HL-60 (cell line): ENCODE measurements at regions not wholly inside any gene's neighbourhood (a gene's known extent, or its start where the extent isn't known, plus 50 kb on each side); places are given as distances from the start of the nearest gene placed in this dataset.

Experiments used
- CTCF ChIP-seq: IDR thresholded peaks from one replicate; pipeline ENCODE4 v1.5.1; 2011; ENCODE audit warnings: low read length, control low read depth, inconsistent platforms; ENCODE audit not compliant: insufficient read depth
- POLR2AphosphoS5 ChIP-seq: IDR thresholded peaks from 2 replicates; pipeline ENCODE4 v1.6.1; 2012; ENCODE audit warnings: low read depth

GRCh38 chr6:74623027-74623426 lies 582.8 kb downstream of the COL12A1 start:
- TF ChIP-seq CTCF (no peak), POLR2AphosphoS5 (no peak)
